ENCODE measurements at regions not wholly inside any gene's neighbourhood (a gene's known extent, or its start where the extent isn't known, plus 50 kb on each side); places are given as distances from the start of the nearest gene placed in this dataset.

DNA sequence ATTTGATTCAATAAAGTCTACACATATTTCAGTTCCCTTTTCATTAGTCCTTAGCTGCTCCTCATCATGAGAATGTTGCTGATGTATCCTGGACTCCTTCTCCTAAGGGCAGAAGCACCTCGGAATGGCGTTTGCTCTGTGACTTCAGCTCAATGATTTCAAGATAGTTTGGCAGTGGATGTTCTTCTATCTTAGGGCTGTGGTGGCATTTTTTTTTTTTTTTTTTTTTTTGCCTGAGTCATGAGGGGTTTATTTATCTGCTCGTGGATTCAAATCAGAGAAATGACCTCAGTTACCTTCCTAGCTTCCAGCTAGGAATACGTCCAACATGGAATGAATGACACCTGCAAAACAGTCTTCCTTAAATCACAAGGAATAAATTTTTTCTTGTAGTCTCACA lies 220.0 kb upstream of the ZBED5 start:
- no peak for DNase-seq (ENCODE audit: low read depth)

DNA sequence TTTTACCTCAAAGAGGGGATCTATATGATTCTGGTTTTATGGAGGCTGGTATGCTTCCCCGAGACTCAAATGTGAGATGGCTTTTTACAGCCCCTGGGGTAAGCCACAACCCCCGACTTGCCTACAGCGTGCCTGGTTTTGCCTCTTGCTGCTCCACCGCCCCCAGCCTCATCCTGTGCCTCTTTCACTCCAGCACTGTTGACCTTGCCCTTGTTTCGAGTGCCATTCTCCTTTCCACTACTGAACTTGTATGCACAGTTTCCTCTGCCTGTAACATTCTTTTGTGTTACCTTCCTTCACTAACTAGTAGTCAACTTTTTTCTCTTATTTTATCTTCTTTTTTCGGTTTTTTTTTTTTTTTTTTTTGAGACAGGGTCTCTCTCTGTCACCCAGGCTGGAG lies 219.0 kb upstream of the ZBED5 start:
- no peak for DNase-seq (ENCODE audit: low read depth)

DNA sequence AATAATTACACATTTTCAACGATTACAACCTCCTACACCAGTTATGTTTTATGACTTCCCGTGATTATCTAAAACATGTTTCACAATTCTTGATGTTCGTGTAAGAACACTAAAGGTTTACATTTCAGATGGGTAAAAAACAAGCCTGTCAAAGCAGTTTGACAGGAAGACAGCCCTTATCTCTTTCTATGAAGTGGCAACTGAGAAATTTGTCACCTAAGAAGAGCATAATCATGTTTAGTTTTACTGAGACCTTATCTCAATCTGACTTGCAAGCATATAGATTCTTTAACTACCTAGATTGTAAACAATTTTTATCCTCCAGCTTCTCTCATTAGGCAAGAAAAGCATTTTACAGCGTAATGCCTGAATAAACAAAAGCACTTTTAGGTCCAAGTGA lies 218.4 kb upstream of the ZBED5 start:
- DNase-seq (ENCODE audit: low read depth), result no peak

DNA sequence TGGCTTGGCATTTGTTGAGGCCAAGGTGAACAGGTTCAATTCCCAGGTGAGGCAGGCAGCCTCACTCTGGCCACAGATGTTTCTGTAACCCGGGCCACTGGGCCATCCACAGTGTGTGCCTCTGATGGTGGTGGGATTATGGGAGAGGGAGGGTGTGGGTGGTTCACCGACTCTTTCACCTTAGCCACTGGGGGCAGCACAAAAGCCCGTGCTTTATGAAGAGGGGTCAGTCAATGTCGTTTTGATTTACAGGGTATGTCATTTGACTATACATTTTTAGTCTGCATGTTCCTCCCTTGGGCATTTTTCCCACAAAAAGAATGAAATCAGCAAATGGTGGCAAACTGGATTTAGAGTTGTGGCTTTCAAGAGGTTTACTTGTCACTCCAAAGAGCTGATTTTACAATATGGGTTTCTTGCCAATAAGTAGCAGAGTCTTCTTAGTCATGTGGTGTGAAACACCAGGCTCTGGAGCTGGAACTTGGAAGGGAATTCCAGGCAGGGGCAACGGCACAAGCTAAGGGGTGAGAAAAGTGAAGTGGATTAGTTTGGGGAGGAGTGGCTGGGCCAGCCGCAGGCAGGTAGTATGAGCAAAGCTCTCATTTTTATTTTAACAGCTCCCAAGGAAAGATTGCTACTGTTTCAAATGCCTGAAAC lies 217.8 kb upstream of the ZBED5 start:
- DNase-seq (ENCODE audit: low read depth), result no peak

DNA sequence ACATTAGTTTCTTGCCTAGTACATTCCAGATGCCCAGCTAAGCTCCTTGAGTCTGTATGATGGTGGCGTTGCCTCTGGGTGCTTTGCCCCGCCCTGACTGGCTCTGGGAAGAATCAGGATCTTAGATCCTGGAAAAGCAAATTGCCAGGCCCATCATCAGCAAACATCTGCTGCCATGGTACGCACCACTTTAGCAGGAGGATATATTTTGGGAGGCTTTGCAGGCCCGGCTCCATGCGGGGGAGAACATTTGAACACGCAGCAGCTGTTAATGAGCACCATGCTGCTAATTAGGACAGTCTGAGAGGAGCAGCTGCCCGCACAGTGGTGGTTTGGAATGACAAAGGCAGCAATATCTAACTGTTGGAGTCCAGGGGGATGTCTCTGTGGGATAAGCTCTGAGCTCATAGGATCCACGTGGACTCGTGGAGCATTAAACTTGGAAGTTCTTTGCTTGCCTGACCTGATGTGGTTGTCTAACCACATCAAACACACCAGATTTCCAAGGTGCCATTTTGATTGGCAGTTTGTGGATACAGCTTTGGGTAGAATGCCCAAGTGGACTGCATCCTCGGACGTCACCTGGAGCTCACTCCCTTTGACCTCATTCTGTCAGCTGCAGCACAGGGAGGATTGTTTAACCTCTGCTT lies 217.0 kb upstream of the ZBED5 start:
- DNase-seq (ENCODE audit: low read depth), result no peak

DNA sequence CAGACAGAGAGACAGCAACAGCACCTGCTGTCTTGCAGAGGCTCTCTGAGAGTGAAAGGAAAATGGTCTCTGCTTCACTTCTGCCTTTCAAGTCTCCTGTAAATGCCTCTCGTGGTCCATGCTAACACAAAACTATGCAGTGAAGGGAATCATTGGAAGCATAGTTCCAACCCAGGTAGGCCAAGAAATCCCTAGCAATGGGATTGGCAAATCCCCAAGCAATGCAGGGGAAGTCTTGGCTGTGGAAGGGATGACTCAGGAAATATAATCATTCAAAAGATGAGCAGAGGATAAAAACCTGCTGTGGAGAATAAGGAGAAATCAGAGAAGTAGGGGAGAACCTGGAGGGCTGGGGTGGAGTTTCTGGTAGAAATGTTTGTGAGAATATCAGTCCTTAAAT lies 216.1 kb upstream of the ZBED5 start:
- no peak for DNase-seq (ENCODE audit: low read depth)

DNA sequence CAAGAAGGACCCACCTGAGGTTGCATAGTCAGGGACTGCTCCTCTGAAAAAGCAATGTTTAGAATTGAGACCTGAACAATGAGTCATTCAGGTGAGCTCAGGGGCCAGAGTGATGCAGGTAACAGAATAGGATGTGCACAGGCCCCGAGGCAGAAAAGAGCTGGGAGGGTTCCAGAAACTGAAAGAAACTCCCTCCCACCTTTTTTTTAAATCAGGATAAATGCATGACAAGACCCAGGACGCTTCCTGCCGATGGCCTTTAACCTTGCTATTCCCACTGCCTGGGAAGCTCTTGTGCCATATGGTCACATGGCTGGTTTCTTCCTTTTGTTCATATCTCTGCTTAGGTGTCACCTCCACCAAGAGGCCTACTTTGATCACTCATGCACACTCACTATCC lies 214.2 kb upstream of the ZBED5 start:
- no peak for DNase-seq (ENCODE audit: low read depth)

DNA sequence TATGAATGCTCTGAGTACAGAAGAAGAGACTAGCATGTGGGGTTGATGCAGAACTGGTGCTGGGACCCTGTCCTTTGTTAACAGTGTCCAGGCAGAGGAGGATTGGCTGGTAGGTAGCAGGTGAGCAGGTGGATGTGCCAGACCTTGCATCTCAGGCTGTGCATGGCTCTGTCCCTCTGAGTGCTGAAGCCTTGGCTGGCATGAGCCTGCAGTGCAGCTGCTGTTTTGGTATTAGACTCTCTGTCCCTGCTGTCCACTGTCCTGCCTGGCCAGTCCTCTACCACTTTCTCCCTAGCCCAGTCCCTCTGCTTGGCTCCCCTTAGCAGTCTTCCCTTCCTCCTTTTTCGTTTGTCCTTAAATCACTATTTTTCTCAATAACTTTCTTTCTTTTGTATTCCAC lies 213.6 kb upstream of the ZBED5 start:
- DNase-seq (ENCODE audit: low read depth), result no peak

DNA sequence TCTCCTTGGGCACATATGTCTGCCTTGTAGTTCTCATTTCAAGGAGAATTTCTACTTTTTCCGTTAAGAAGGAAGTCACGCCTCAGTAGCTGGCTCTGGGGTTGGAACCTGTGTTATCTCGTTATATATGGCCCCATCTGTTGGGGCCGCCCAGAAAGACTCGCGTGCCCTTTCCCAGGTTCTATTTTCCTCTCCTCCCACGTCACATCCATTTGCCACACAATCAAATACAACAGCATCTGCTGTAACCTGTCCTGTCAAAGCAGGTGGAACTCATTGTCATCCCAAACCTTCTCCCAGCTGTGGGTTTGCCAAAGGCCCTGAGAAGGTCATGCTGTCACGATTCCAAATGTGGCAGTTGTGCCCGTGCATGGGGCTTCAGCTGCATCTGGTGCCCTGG lies 213.1 kb upstream of the ZBED5 start:
- DNase-seq (ENCODE audit: low read depth), result no peak

DNA sequence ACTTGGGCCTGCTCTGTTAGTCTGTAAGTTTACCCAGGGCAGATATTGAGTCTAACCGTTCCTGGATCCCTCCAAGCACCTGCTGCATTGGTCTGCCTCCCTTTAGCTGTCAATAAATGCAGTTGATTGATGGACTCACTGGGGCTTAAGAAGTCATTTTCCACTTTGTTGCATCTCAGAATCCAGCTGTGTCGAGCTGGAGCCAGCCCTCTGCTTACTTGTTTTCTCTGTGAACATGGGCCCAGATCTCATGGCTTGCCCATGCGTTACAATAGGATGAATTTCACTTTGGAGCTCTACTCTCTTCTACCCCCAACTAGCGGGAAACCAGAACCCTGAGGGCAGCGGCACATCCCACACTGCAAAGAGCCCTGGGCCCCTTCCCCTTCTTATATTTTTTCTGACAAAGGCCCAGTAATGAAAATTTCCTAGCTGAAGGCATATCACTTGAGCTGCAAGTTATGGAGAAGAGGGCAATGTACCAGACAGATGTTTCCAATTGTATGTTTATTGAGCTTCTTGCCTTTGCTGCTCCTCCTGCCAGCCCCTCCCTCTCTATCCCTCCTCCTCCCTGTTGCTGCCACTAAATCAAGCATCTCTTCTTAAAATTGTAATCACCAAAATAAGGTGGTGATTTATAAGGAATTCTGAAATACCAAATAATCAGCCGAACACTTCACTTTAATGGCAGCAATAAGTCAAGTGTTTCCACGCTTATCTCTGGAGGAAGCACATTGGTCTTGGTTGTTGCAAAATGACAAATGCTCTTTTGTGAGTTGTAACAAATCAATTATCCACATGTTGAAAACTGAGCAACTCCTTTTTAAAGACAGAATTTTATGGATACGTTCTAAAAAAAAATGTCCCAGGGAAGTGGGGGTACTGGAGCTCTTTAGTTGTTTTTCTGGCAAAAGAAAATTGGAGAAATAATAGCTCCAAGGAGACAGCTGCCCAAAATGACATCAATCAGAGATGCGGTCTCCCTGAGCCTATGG lies 212.3 kb upstream of the ZBED5 start:
- no peak for DNase-seq (ENCODE audit: low read depth)

DNA sequence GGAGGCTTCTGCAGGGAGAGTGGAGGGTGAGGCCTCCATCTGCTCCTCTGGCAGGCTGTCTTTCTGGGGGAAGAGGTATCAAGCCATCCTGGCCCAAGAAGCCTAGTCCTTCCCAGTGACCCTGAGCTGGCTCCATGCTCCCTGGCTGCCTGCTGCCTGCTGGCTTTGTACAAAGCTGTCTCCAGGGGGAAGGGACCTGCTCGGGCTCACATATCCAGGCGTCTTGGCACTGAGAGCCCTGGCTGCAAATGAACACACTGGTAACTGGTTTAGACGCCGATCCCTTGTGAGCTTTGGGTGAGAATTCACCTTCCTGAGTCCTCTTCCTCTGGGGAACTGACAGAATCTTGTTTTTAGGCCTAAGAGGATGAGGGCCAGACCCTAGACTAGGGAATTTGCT lies 210.3 kb upstream of the ZBED5 start:
- no peak for DNase-seq (ENCODE audit: low read depth)

DNA sequence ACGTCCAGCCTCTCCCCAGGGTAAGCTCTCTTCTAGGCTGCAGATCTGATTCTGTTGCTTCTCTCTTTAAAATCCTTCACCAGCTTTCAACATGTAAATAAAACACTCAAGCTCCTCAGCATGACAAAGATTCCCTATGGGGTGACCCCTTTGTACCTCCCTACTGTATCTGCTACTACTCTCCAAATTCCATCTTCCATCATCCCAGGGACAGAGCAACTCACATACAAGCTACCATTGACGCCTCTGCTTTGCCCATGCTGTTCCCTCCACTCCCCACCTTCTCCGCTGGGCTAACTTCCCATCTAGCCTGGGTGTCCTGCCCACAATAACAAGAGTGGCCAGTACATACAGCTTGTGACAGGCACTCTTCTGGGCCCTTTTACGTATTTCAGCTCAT lies 207.5 kb upstream of the ZBED5 start:
- DNase-seq (ENCODE audit: low read depth), result no peak

DNA sequence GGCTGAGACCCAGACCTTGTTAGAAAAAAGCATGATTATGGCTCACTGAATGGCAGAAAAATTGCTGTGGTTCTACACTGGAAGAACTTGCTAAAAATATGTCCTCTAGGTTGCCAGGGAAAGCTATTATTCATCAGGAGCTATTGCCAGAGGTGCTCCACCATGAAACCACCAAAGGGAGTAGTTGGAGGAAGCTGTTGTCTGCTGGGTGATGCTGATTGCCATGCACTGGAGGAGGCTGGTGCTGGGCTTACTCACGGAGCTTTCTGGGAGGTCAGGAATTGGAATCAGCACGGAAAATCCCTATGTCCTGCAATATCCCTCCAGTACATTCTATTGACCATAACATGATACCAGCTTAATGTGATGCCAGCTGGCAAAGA lies 199.6 kb upstream of the ZBED5 start:
- DNase-seq (ENCODE audit: low read depth), result no peak

DNA sequence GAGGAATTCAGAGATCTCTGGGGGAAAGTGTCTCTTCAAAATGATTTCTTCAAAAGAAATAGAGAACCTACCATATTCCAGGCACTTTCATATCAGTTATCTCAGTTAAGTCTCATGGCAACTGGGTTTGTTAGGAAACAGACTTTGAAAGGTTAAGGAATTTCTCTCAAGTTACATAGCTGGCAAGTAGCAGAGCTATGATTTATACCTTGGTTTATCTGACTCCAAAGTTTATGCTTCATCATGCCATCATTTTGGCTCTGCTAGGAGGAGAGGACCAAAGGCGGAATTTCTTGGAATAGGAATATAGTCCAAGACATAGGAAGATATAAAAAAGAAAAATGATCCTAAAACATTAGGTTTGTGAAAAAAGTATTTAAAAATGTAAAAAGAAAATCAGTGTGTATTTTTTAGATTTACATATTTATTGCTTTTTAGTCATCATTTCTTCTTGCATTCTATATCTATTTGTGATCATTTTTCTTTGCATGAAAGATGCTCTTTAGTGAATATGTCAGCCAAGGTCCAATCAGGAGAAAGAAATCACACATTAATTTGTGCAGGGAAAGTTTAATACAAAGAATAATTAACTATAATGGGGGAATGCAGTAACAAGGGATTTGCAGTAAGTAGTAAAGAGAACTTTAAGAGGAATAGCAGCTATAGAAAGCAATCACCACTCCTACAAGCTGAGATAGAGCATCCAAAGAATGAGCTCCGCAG lies 199.1 kb upstream of the ZBED5 start:
- no peak for DNase-seq (ENCODE audit: low read depth)

DNA sequence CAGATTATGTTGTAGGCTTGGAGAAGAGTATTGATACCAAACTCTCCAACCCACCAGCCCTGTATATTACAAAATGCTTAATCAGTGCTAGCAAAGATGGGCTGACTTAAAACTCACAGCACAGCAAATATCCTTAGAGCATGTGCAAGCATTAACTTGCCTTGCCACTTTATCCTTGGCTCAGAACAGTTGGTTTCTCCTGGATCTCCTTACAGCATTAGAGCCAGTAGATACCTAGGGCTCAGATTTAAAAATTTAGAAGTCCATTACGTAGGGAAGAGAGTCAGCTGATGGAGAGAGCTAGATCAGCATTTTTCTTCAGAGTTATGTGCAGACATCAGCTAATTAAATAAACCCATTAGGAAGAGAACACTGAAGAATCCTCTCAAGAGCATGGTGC lies 198.5 kb upstream of the ZBED5 start:
- no peak for DNase-seq (ENCODE audit: low read depth)

DNA sequence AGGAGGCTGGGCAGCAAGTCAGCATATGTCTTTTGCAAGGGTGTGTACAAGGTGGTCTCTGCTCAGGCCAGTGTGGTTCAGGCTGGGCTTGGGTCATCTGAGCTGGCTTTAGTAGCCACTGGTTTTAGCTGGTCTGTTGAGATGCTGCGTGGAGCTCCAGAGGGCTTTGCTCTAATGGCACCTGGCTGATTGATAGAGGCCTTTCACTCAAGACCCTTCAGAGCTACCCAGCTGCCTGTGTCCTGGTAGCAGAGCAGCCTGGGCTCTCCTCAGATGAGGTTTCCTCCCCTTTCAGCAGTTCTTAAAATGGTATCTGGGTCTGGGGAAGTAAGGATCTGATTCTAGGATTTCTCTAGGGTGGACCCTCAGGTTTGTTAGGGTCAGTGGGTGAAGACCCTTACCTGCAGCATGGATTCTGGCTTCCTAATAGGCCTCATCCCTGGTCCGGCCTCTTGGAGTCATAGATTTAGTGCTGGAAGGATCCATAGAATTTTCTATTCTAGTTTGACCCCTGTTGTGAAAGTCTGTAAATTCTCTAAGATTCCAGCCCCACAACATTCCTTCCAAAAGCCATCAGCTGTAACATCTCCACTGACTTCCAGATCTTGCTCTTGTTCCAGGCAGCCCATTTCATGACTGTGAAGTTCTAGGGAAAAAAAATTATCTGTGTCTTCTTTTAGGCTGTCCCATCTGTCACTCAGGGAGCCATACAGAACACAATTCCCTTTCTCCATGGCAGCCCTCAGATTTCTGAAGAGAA lies 190.2 kb upstream of the ZBED5 start:
- no peak for DNase-seq (ENCODE audit: low read depth)

DNA sequence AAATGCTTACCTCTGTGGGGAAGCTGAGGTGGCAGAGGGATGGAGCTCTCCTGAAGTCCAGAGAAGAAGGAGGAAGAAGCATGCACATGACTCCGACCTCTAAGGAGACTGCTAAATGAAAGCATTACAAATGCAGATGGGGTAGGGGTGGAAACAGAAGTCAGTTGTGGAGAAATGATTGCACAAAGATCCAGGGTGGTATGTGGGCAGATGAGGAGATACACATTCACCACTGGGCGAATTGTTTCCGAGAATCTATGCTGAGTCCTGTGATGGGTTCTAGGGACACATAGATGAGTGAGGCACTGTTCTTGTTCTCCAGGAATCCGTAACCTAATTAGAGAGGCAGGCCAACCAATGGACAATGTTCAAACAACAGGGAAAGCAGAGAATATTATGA lies 188.9 kb upstream of the ZBED5 start:
- DNase-seq (ENCODE audit: low read depth), result no peak

DNA sequence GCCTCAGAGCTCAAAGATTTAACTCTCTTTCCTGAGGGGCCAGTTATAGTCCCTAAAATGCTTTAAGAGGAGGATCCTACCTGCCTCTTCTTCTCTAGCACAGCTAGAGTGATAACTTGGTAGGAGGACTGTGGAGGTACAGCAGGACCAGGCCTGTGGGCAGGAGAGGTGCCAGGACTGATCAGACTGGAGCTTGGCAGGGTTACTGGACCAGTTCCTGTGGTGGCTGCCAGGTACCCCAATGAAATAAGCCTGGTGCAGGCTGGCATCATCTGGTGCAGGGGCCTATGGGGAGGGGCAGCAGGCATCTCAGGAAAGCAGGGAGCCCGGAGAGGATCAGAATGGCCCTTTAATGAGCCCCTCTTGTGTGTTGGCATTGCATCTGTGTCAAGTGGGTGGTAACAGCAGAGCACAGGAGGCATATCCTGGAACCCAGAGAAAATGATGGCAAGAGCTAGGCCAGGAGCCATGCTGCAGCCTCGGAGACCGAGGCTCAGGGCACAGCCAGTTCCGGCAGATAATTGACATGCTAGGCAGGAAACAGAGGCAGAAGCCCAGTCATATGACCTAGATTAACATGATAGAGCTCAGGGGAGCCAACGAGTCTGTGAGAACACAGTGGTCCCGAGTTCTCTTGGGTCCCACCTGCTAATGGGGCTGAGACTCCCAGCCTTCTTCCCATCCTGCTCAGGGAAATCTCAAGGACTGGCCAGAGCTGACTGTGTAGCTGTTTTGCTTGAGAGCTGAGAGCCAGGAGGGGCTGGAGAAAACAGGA lies 187.5 kb upstream of the ZBED5 start:
- DNase-seq (ENCODE audit: low read depth), result no peak

DNA sequence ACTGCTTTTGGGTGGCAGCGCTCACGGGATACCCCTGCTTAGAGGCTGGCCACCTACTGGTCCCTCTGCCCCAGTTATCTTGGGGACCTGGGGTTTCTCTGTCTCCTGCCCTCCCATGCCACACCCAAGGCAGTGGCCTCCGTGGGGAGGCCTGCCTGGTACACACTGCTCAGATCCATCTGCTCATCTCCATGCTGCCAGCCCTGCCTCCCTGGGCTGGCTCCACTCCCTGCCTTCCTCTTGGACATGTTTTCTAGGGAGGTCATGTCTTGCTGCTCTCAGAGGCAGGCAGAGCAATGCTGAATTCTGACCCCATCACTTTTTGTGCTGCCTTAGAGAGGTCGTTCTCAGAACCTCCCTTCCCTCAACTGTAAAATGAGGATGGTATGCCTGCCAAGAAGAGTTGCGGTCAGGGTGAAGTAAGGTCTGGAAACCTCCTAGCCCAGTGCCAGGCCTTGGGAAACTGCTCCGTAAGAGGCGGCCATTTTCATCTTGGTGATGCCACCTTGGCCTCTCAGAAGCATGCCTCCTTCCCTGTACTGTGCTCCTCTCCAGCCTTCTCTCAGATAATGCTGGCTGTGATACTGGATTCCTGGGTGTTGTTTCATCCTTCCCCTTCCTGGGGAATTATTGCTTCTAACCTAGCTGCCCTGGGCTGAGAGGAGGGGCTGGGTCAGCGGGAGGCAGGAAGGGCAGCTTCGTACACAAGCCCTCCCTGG lies 186.4 kb upstream of the ZBED5 start:
- no peak for DNase-seq (ENCODE audit: low read depth)

DNA sequence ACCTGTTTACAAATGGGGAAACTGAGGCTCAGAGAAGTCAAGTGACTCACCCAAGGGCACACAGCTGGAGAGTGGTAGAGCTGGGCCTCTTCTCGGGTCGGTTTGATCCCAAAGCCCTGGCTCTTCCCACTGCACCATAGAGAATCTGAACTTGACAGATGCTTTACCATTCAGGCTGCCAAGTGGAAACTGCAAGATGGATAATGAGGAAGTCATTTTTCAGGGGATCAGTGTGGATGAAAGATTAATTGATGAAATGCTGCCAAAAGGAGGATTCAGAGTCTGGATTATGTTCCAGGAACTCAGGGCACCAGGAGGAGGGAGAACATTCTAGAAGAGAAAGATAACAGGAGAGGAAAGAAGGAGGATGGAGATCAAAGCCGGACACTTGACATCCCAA lies 185.9 kb upstream of the ZBED5 start:
- DNase-seq (ENCODE audit: low read depth), result no peak
